Neural progenitor cell (in vitro differentiated cells): ENCODE measurements at regions not wholly inside any gene's neighbourhood (a gene's known extent, or its start where the extent isn't known, plus 50 kb on each side); places are given as distances from the start of the nearest gene placed in this dataset.

Source experiments
- DNase-seq: peaks from one replicate; pipeline ENCODE4 v3.0.0-alpha.2; 2016; ENCODE audit warnings: low spot score
- H2AFZ ChIP-seq: fragments of 200-600 bp; sonication (generic); replicated peaks from 2 replicates; pipeline ENCODE4 v1.6.1; 2016; ENCODE audit warnings: antibody characterized with exemption
- H3F3A ChIP-seq: fragments of 200-600 bp; sonication (generic); 2 replicates; pipeline ENCODE4 v1.6.1; 2016; ENCODE audit warnings: antibody characterized with exemption, low read depth
- H3K27ac ChIP-seq: fragments of 200-600 bp; sonication (generic); 2 replicates; pipeline ENCODE4 v1.5.1; 2016; ENCODE audit warnings: mild to moderate bottlenecking
- H3K27me3 ChIP-seq: fragments of 200-600 bp; sonication (generic); 2 replicates; pipeline ENCODE4 v1.6.1; 2016; ENCODE audit warnings: mild to moderate bottlenecking, moderate library complexity
- H3K36me3 ChIP-seq: fragments of 200-600 bp; sonication (generic); 2 replicates; pipeline ENCODE4 v1.5.1; 2016
- H3K4me1 ChIP-seq: fragments of 200-600 bp; sonication (generic); 2 replicates; pipeline ENCODE4 v1.6.1; 2016; ENCODE audit warnings: mixed run types
- H3K4me2 ChIP-seq: fragments of 200-600 bp; sonication (generic); 2 replicates; pipeline ENCODE4 v1.6.1; 2016
- H3K4me3 ChIP-seq: fragments of 200-600 bp; sonication (generic); 2 replicates; pipeline ENCODE4 v1.5.1; 2016
- H3K79me2 ChIP-seq: fragments of 200-600 bp; sonication (generic); 2 replicates; pipeline ENCODE4 v1.6.1; 2016; ENCODE audit warnings: low read depth
- H3K9ac ChIP-seq: fragments of 200-600 bp; sonication (generic); 2 replicates; pipeline ENCODE4 v1.6.1; 2016
- H3K9me3 ChIP-seq: fragments of 200-600 bp; sonication (generic); 2 replicates; pipeline ENCODE4 v1.5.1; 2016; ENCODE audit warnings: low read depth
- H4K20me1 ChIP-seq: fragments of 200-600 bp; sonication (generic); 2 replicates; pipeline ENCODE4 v1.6.1; 2016; ENCODE audit warnings: low read depth
- H3K27ac Mint-ChIP-seq: 3 replicates; pipeline ENCODE4 v1.8.0; 2021; ENCODE audit warnings: mixed read lengths
- H3K27me3 Mint-ChIP-seq: 2 replicates; pipeline ENCODE4 v1.8.0; 2022; ENCODE audit warnings: low read depth, mild to moderate bottlenecking, inconsistent platforms, moderate library complexity, mixed read lengths; ENCODE audit not compliant: insufficient read depth
- H3K36me3 Mint-ChIP-seq: 3 replicates; pipeline ENCODE4 v1.8.0; 2021; ENCODE audit warnings: mixed read lengths
- H3K4me1 Mint-ChIP-seq: 3 replicates; pipeline ENCODE4 v1.8.0; 2021; ENCODE audit warnings: mixed read lengths
- H3K4me3 Mint-ChIP-seq: 3 replicates; pipeline ENCODE4 v1.8.0; 2021; ENCODE audit warnings: mild to moderate bottlenecking, moderate library complexity, mixed read lengths
- H3K9me3 Mint-ChIP-seq: 3 replicates; pipeline ENCODE4 v1.8.0; 2020; ENCODE audit warnings: mixed read lengths
- CTCF ChIP-seq: fragments of 200-600 bp; sonication (generic); IDR thresholded peaks from 2 replicates; pipeline ENCODE4 v1.5.1; 2017; ENCODE audit warnings: antibody characterized with exemption, mild to moderate bottlenecking
- EZH2 ChIP-seq: fragments of 200-600 bp; sonication (generic); IDR thresholded peaks from 2 replicates; pipeline ENCODE4 v1.6.1; 2017; ENCODE audit warnings: antibody characterized with exemption, mild to moderate bottlenecking, moderate library complexity
- EZH2phosphoT487 ChIP-seq: fragments of 200-600 bp; sonication (generic); IDR thresholded peaks from 2 replicates; pipeline ENCODE4 v1.6.1; 2017; ENCODE audit warnings: antibody characterized with exemption

GRCh38 chrX:63551856-63552255, 200.7 kb upstream of the SPIN4 start:
- Histone ChIP-seq H3K4me1 (no peaks in the 10 kb centered on the region), H3F3A (no peaks in the 10 kb centered on the region), H3K4me3 (no peak overlapping the region), H3K79me2 (peaks cover 5% of the 10 kb centered on the region), H3K9me3 (peaks cover 19% of the 10 kb centered on the region), H3K4me2 (no peak overlapping the region), H2AFZ (no peak overlapping the region), H3K27ac (no peak overlapping the region), H3K36me3 (peaks cover 6% of the 10 kb centered on the region), H4K20me1 (no peaks in the 10 kb centered on the region), H3K9ac (no peak overlapping the region), H3K27me3 (no peaks in the 10 kb centered on the region)
- Mint-ChIP-seq H3K4me1 (no peaks in the 10 kb centered on the region), H3K27me3 (peaks cover 4% of the 10 kb centered on the region), H3K36me3 (peaks cover 11% of the 10 kb centered on the region), H3K4me3 (no peak overlapping the region), H3K9me3 (peaks cover 34% of the 10 kb centered on the region), H3K27ac (no peak overlapping the region)
- DNase-seq: no peak
- TF ChIP-seq EZH2phosphoT487 (no peak), CTCF (no peak), EZH2 (no peak)

DNA sequence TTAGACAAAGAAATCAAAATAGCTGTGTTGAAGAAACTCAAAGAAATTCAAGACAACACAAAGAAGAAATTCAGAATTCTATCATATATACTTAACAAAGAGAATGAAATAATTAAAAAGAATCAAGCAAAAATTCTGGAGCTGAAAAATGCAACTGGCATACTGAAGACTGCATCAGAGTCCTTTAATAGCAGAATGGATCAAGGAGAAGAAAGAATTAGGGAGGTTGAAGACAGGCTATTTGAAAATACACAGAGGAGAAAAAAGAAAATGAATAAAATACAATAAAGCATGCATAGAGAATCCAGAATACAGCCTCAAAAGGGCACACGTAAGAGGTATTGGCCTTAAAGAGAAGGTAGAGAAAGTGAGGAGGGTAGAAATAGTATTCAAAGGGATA, 179.5 kb upstream of the SPIN4 start:
- Histone ChIP-seq H2AFZ (no peak overlapping the region), H3K27ac (no peak overlapping the region), H4K20me1 (no peaks in the 10 kb centered on the region), H3K4me3 (no peak overlapping the region), H3K79me2 (peaks cover 3% of the 10 kb centered on the region), H3K36me3 (no peaks in the 10 kb centered on the region), H3K9ac (no peak overlapping the region), H3K4me2 (no peak overlapping the region), H3K4me1 (no peaks in the 10 kb centered on the region), H3K9me3 (peaks cover 13% of the 10 kb centered on the region), H3K27me3 (no peaks in the 10 kb centered on the region), H3F3A (no peaks in the 10 kb centered on the region)
- H3K4me3 Mint-ChIP-seq: no peak overlapping the region
- no peaks in the 10 kb centered on the region for H3K4me1 Mint-ChIP-seq
- H3K27me3 Mint-ChIP-seq: no peaks in the 10 kb centered on the region
- peaks cover 38% of the 10 kb centered on the region for H3K9me3 Mint-ChIP-seq
- no peak overlapping the region for H3K27ac Mint-ChIP-seq
- H3K36me3 Mint-ChIP-seq: peaks cover 7% of the 10 kb centered on the region
- DNase-seq: no peak
- no peak for TF ChIP-seq CTCF
- no peak for TF ChIP-seq EZH2phosphoT487
- TF ChIP-seq EZH2: no peak

DNA sequence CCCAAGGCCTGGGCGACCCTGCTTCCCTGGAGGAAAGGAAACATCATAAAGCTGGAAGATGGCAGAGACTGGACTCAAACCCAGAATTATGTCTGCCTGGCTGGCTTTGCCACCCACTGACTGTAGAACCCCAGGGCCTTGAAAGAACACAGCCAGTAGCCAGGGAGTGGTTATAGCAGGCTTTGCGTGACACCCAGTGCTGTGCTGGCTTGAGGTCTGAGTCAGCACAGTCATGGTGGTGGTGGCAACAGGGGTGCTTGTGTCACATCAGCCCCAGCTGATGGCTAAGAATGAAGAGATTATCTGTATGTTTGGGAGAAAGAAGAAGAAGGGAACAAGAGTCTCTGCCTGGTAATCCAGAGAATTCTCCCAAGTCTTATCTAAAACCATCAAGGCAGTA, 178.8 kb upstream of the SPIN4 start:
- no peak for TF ChIP-seq EZH2phosphoT487
- no peak for TF ChIP-seq EZH2
- TF ChIP-seq CTCF: no peak

More for the DNA sequence above, 178.8 kb upstream of the SPIN4 start:
- no peak overlapping the region for H3K4me3 Mint-ChIP-seq
- no peaks in the 10 kb centered on the region for H4K20me1 ChIP-seq
- H2AFZ ChIP-seq: no peak overlapping the region
- H3K9ac ChIP-seq: no peak overlapping the region
- no peak overlapping the region for H3K27ac ChIP-seq
- H3K36me3 ChIP-seq: no peaks in the 10 kb centered on the region
- H3K36me3 Mint-ChIP-seq: peaks cover 5% of the 10 kb centered on the region
- H3K4me1 Mint-ChIP-seq: no peaks in the 10 kb centered on the region
- H3K9me3 ChIP-seq: peaks cover 13% of the 10 kb centered on the region
- peaks cover 33% of the 10 kb centered on the region for H3K9me3 Mint-ChIP-seq
- peaks cover 1% of the 10 kb centered on the region for H3K79me2 ChIP-seq
- H3K4me2 ChIP-seq: no peak overlapping the region
- no peaks in the 10 kb centered on the region for H3K27me3 ChIP-seq
- no peaks in the 10 kb centered on the region for H3K4me1 ChIP-seq
- no peaks in the 10 kb centered on the region for H3K27me3 Mint-ChIP-seq
- H3K4me3 ChIP-seq: no peak overlapping the region
- H3F3A ChIP-seq: no peaks in the 10 kb centered on the region
- H3K27ac Mint-ChIP-seq: no peak overlapping the region
- no peak for DNase-seq
